Activated T-cell treated with anti-CD3 and anti-CD28 coated beads, Interleukin-2, amount 50 U/mL, for 72 hours (primary cell): ENCODE measurements at regions not wholly inside any gene's neighbourhood (a gene's known extent, or its start where the extent isn't known, plus 50 kb on each side); places are given as distances from the start of the nearest gene placed in this dataset.
"Not testable (repeated sequence)": the region's sequence is repeated elsewhere in the genome, so short reads cannot be mapped to it uniquely, and the experiment has no call there.

Experiments used
- ATAC-seq, 2 donors: fragments of 150-1000 bp; cut with Tn5 transposase; replicated peaks in 1 of 2; 2 replicates each; pipeline ENCODE4 v1.10.0; 2021; ENCODE audit warnings: moderate library complexity in 2 of 2, mild to moderate bottlenecking in 1 of 2
- DNase-seq, 2 donors: peaks; one replicate each; pipeline ENCODE4 v3.0.0; 2021 to 2022; ENCODE audit warnings: mixed read lengths in 1 of 2
- H3K27ac Mint-ChIP-seq: one replicate; pipeline ENCODE4 v1.8.0; 2022; ENCODE audit warnings: mild to moderate bottlenecking, moderate library complexity, mixed read lengths
- H3K27me3 Mint-ChIP-seq: one replicate; pipeline ENCODE4 v1.8.0; 2022; ENCODE audit warnings: low read depth, mixed read lengths
- H3K36me3 Mint-ChIP-seq, 2 donors: one replicate each; pipeline ENCODE4 v1.8.0; 2022; ENCODE audit warnings: mixed read lengths in 2 of 2, mild to moderate bottlenecking in 1 of 2; ENCODE audit not compliant: insufficient read depth in 2 of 2
- H3K4me1 Mint-ChIP-seq: one replicate; pipeline ENCODE4 v1.8.0; 2022; ENCODE audit warnings: low read depth, mixed read lengths
- H3K4me3 Mint-ChIP-seq, 2 donors: one replicate each; pipeline ENCODE4 v1.8.0; 2022; ENCODE audit warnings: mild to moderate bottlenecking in 2 of 2, mixed read lengths in 2 of 2, moderate library complexity in 2 of 2
- H3K9me3 Mint-ChIP-seq, 2 donors: one replicate each; pipeline ENCODE4 v1.8.0; 2022; ENCODE audit warnings: mixed read lengths in 2 of 2

GRCh38 chr14:105604531-105605463, 78.4 kb downstream of the TMEM121 start:
- DNase-seq, H3K4me3 Mint-ChIP-seq, ATAC-seq, H3K4me1 Mint-ChIP-seq, H3K27me3 Mint-ChIP-seq, H3K27ac Mint-ChIP-seq, H3K9me3 Mint-ChIP-seq, H3K36me3 Mint-ChIP-seq: not testable (repeated sequence)

GRCh38 chr14:105605464-105606304, 79.3 kb downstream of the TMEM121 start:
- DNase-seq = no peak
- Mint-ChIP-seq H3K36me3 (no peaks in the 10 kb centered on the region), H3K27ac (no peak overlapping the region), H3K4me3 (no peak overlapping the region), H3K4me1 (no peaks in the 10 kb centered on the region), H3K27me3 (no peaks in the 10 kb centered on the region), H3K9me3 (no peaks in the 10 kb centered on the region)
- no peak for ATAC-seq

DNA sequence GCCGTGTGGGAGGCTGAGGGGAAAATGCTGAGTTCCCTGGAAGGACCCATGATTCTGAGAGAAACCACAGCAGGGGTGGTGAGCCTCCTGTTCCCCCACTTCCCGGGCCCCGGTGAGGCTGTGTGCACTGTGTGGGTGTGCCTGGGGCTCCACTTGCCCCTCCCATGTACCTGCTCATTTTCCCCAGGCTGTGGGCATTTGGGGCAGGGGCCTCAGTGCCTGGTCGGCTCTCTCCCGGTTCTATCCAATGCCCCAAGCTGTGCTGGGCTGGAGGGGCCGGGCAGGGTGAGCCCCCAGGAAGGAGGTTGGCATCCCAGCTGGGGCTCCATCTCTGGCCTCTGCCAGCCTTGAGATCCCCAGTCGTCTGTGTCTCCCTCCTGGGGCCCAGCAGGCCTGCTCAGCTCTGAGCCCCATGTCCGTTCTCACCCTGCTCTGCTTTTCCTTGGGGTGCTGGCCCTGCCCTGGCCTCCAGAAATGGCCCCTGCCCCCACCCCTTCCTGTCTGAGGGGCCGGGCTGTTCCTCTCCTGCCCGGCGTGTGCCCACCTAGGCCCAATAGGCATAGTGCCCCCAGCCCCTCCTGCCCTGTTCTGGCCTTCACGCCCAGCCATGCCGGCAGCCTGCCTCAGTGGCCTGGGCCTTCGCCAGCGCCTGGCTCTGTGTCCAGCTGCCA, 80.1 kb downstream of the TMEM121 start:
- not testable (repeated sequence) for H3K9me3 Mint-ChIP-seq, ATAC-seq, H3K4me3 Mint-ChIP-seq, H3K36me3 Mint-ChIP-seq, H3K27ac Mint-ChIP-seq, DNase-seq, H3K4me1 Mint-ChIP-seq, H3K27me3 Mint-ChIP-seq

- H3K27ac Mint-ChIP-seq, H3K4me3 Mint-ChIP-seq, H3K9me3 Mint-ChIP-seq, DNase-seq, H3K27me3 Mint-ChIP-seq, H3K36me3 Mint-ChIP-seq, ATAC-seq, H3K4me1 Mint-ChIP-seq: not testable (repeated sequence)
Observed at GRCh38 chr14:105607025-105607424, 80.6 kb downstream of the TMEM121 start.

DNA sequence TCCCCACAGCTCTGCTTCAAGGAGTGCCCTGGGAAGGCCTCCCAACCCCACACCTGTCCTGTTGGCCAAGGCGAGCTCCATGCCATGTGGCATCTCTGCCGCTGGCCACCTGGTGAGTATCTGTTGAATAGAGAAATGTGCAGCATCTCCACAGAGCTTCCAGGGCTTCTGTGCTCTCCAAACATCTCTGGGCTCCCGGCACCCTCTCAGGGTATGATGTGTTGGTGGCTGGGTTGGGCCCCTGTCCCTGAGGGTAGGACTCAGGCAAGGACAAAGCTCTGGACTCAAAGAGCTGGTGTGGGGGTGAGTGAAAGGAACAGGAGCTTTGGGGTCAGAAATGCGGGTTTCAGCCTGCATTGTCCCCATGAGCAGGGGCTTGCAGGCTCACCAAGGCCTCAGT, 88.6 kb downstream of the TMEM121 start:
- not testable (repeated sequence) for H3K4me3 Mint-ChIP-seq, DNase-seq, H3K9me3 Mint-ChIP-seq, H3K36me3 Mint-ChIP-seq, ATAC-seq, H3K27me3 Mint-ChIP-seq, H3K27ac Mint-ChIP-seq, H3K4me1 Mint-ChIP-seq

DNA sequence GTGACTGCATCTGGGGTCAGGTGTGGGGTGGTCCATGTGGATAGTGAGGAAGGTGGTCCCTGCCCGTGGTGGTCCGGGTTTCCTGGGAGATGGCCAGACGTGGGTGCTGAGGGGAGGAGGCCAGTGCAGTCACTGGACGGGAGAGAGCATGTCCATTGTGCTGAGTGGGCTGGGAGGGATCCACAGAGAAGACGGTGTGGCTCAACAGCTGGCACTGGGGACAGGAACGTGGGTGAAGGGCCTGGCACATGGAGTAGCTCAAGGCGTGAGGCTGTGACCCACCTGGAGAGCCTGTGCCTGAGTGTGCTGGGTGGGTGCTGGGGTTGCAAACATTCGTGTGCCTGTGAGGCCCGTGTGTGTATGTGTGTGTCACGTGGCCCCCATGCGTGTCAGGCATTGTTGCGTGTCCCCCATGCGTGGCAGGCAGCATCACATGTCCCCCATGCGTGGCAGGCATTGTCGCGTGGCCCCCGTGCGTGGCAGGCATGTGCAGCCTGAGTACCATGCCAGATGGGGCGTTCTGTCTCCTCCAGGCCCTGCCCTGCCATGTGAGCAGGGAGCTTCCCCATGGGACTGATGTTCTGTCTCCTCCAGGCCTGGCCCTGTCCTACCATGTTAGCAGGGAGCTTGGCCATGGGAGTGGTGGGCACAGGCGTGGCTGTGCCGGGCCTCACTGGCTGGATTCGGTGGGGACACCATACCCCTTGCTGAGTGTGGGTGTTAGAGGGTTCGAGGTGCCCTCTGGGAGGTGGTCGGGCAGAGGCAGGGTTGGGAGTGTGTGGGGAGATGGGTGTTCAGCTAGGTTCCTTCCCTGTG, 89.8 kb downstream of the TMEM121 start:
- not testable (repeated sequence) for H3K27me3 Mint-ChIP-seq, H3K27ac Mint-ChIP-seq, H3K36me3 Mint-ChIP-seq, DNase-seq, ATAC-seq, H3K9me3 Mint-ChIP-seq, H3K4me3 Mint-ChIP-seq, H3K4me1 Mint-ChIP-seq

GRCh38 chr14:105616802-105617192, 90.4 kb downstream of the TMEM121 start:
- no peak overlapping the region for H3K27ac Mint-ChIP-seq
- DNase-seq (no peak), ATAC-seq (no peak)
- H3K4me3 Mint-ChIP-seq = no peak overlapping the region
- H3K9me3 Mint-ChIP-seq = no peaks in the 10 kb centered on the region
- no peaks in the 10 kb centered on the region for H3K36me3 Mint-ChIP-seq
- H3K4me1 Mint-ChIP-seq = no peaks in the 10 kb centered on the region
- H3K27me3 Mint-ChIP-seq = peaks cover 5% of the 10 kb centered on the region

- ATAC-seq = peak in 1 of 2 donors; percentile 9
- no peak for DNase-seq
- Mint-ChIP-seq H3K4me1 (no peaks in the 10 kb centered on the region), H3K36me3 (no peaks in the 10 kb centered on the region), H3K27me3 (peaks cover 5% of the 10 kb centered on the region), H3K27ac (no peak overlapping the region), H3K4me3 (no peak overlapping the region), H3K9me3 (no peaks in the 10 kb centered on the region)
Observed at GRCh38 chr14:105617201-105617777, 90.9 kb downstream of the TMEM121 start.

GRCh38 chr14:105617805-105618204, 91.4 kb downstream of the TMEM121 start:
- not testable (repeated sequence) for H3K27ac Mint-ChIP-seq, H3K36me3 Mint-ChIP-seq, ATAC-seq, H3K27me3 Mint-ChIP-seq, H3K4me3 Mint-ChIP-seq, H3K9me3 Mint-ChIP-seq, H3K4me1 Mint-ChIP-seq, DNase-seq

DNA sequence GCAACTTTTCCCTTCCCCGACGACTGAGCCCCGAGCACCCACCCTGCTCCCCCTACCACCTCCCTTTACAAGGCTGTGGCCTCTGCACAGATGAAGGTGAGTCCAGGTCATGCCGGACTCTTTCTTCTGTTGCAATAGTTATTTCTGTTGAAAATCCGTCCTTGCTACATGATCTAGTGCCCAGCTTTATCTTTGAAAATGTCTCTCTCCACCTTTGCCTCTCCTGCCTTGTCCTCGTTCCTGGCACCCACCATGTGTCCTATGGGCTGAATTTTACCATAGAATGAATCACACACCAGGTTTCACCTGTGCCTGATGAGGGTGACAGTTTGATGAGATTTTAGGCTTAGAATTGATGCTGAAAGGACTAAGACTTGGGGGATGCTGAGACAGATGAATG, 92.9 kb downstream of the TMEM121 start:
- not testable (repeated sequence) for H3K4me1 Mint-ChIP-seq, H3K4me3 Mint-ChIP-seq, DNase-seq, H3K36me3 Mint-ChIP-seq, H3K27ac Mint-ChIP-seq, H3K9me3 Mint-ChIP-seq, H3K27me3 Mint-ChIP-seq, ATAC-seq

GRCh38 chr14:105620178-105620864, 93.9 kb downstream of the TMEM121 start:
- not testable (repeated sequence) for H3K4me1 Mint-ChIP-seq, H3K27ac Mint-ChIP-seq, H3K9me3 Mint-ChIP-seq, H3K4me3 Mint-ChIP-seq, ATAC-seq, H3K27me3 Mint-ChIP-seq, H3K36me3 Mint-ChIP-seq, DNase-seq
